Omental fat pad (tissue), 3 donors: ENCODE measurements at regions not wholly inside any gene's neighbourhood (a gene's known extent, or its start where the extent isn't known, plus 50 kb on each side); places are given as distances from the start of the nearest gene placed in this dataset.

Source experiments
- ATAC-seq: fragments of 150-250 bp; one replicate; pipeline ENCODE4 v1.9.1; 2016; ENCODE audit warnings: mild to moderate bottlenecking, moderate library complexity; ENCODE audit not compliant: low FRiP score
- DNase-seq: peaks from one replicate; pipeline ENCODE4 v3.0.0-alpha.2; 2019; ENCODE audit warnings: low spot score
- TF ChIP-seq, protein P1 (sequence below), 3 donors: fragments of 450-650 bp; IDR thresholded peaks; one replicate each; pipeline ENCODE4 v1.5.1; 2016 to 2017; ENCODE audit warnings: antibody characterized with exemption in 3 of 3, mild to moderate bottlenecking in 3 of 3, moderate library complexity in 2 of 3

- DNase-seq = no peak
- TF ChIP-seq, protein P1, sequence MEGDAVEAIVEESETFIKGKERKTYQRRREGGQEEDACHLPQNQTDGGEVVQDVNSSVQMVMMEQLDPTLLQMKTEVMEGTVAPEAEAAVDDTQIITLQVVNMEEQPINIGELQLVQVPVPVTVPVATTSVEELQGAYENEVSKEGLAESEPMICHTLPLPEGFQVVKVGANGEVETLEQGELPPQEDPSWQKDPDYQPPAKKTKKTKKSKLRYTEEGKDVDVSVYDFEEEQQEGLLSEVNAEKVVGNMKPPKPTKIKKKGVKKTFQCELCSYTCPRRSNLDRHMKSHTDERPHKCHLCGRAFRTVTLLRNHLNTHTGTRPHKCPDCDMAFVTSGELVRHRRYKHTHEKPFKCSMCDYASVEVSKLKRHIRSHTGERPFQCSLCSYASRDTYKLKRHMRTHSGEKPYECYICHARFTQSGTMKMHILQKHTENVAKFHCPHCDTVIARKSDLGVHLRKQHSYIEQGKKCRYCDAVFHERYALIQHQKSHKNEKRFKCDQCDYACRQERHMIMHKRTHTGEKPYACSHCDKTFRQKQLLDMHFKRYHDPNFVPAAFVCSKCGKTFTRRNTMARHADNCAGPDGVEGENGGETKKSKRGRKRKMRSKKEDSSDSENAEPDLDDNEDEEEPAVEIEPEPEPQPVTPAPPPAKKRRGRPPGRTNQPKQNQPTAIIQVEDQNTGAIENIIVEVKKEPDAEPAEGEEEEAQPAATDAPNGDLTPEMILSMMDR (IDR thresholded peaks at IDR 0.05) = no peak
- no peak for ATAC-seq
Measured at GRCh38 chr6:125485757-125486156, 184.0 kb upstream of the HDDC2 start.

DNA sequence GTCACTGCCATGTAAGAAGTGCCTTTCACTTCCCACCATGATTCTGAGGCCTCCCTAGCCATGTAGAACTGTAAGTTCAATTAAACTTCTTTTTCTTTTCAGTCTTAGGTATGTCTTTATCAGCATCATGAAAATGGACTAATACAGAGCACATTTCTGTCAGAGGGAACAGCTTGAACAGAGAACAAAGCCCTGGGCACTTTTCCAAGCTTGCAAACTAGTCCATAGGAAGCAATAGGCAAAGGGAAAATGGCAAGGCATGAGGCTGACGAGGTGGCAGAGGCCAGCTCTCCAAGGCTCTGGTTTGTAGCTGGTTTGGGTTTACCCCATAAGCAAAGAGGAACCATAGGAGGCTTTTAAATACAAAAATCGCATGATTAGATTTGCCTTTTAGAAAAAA is 185.1 kb upstream of the HDDC2 start:
- TF ChIP-seq, protein P1 (IDR thresholded peaks at IDR 0.05) = no peak
- no peak for DNase-seq
- no peak for ATAC-seq

DNA sequence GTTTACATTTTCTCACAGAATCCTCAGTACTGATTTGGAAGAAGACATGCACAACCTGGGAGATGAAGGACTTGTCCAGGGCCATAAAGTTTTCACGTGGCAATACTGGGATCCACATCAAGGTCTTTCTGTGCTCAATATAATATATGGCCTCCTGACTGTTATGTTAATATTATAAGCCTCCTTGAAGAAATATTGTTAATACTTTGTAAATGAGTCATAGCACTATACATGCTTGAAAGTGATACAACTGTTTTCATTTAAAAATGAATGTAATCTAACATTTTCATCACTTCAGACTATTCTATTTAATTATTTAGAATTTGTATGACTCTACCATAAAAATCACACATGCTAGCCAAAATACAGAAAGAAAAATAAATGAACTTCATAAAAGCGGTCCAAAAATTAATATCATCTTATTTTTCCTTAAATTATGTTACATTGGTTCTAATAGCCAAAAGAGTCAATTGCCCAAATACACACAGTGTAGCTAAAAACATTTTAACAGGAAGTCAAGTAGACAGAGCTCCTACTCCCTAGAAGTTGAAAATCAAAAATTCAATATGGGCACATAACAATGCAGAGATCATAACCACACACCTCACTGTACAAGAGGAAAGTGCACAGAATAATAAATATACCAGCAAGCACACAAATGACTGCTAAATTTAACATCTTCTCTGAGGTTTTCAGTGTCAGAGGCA is 188.0 kb upstream of the HDDC2 start:
- DNase-seq = no peak
- no peak for ATAC-seq
- TF ChIP-seq, protein P1 (IDR thresholded peaks at IDR 0.05) = no peak

GRCh38 chr6:125491860-125492618 is 190.3 kb upstream of the HDDC2 start:
- TF ChIP-seq, protein P1 (IDR thresholded peaks at IDR 0.05) = no peak
- DNase-seq = no peak
- no peak for ATAC-seq

DNA sequence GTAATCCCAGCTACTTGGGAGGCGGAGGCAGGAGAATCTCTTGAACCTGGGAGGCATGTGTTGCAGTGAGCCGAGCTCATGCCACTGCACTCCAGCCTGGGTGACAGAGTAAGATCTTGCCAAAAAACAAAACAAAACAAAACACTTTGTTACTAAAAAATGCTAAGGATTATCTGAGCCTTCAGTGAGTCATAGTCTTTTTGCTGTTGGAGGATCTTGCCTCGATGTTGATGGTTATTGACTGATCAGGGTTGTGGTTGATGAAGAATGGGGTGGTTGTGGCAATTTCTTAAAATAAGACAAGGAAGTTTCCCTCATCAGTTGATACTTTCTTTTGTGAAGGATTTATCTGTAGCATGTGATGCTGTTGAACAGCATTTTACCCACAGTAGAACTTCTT is 196.8 kb upstream of the HDDC2 start:
- ATAC-seq (no peak), DNase-seq (no peak)
- TF ChIP-seq, protein P1 (IDR thresholded peaks at IDR 0.05) = no peak

GRCh38 chr6:125499535-125499934 is 197.8 kb upstream of the HDDC2 start:
- TF ChIP-seq, protein P1 (IDR thresholded peaks at IDR 0.05) = no peak
- no peak for DNase-seq
- ATAC-seq = no peak

DNA sequence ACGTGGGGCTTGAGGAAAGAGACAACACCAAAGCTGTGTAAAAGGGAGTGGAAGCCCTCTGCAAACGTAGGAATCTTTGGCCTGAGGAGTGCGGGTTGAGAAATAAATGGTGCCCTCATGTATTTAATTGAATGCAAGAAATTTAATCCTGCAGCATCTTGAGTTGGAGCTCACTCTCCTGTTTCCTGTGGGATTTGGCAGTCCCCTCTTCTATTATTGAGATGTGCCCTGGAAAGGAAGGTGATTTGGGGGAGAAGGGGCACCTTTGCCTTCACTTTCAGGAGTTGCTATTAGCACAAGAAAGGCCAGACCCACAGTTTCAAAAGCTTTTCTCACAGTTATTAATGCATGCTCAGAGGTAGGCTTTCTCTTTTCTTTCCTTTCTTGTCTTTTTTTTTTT is 201.4 kb upstream of the HDDC2 start:
- no peak for ATAC-seq
- TF ChIP-seq, protein P1 (IDR thresholded peaks at IDR 0.05) = no peak
- DNase-seq = no peak
